Fibroblast of mammary gland (primary cell): ENCODE measurements at regions not wholly inside any gene's neighbourhood (a gene's known extent, or its start where the extent isn't known, plus 50 kb on each side); places are given as distances from the start of the nearest gene placed in this dataset.

Source experiments
- DNase-seq: peaks from one replicate; pipeline ENCODE4 v3.0.0-alpha.2; 2010; ENCODE audit warnings: low read depth
- H3K4me3 ChIP-seq: 2 replicates; pipeline ENCODE4 v1.5.1; 2011; ENCODE audit warnings: low read depth, mild to moderate bottlenecking, low read length, moderate library complexity; ENCODE audit not compliant: control insufficient read depth
- TF ChIP-seq, protein P1 (sequence below): conservative IDR thresholded peaks from 2 replicates; pipeline ENCODE4 v1.5.1; 2011; ENCODE audit warnings: low read depth, low read length, inconsistent platforms; ENCODE audit not compliant: control insufficient read depth, insufficient read depth

DNA sequence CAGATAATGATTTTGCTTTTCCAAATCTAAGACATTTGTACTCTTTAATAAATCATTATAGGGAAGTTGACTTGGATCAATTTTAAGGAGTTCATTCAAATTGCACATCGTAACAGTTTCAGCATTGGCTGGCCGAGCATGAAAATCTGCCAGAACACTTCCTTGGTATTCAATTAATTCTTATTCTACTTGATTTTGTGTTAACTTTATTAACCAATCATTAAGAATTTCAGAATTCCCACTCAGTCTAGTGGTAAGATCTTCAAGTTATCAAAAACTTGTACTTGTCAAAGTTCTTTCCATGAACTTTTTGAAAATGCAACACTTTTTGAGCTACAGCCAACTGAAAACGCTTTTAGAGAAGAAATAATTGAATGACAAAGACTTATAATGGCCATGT lies 565.8 kb downstream of the TLE1 start:
- H3K4me3 ChIP-seq: no peak overlapping the region
- TF ChIP-seq, protein P1, sequence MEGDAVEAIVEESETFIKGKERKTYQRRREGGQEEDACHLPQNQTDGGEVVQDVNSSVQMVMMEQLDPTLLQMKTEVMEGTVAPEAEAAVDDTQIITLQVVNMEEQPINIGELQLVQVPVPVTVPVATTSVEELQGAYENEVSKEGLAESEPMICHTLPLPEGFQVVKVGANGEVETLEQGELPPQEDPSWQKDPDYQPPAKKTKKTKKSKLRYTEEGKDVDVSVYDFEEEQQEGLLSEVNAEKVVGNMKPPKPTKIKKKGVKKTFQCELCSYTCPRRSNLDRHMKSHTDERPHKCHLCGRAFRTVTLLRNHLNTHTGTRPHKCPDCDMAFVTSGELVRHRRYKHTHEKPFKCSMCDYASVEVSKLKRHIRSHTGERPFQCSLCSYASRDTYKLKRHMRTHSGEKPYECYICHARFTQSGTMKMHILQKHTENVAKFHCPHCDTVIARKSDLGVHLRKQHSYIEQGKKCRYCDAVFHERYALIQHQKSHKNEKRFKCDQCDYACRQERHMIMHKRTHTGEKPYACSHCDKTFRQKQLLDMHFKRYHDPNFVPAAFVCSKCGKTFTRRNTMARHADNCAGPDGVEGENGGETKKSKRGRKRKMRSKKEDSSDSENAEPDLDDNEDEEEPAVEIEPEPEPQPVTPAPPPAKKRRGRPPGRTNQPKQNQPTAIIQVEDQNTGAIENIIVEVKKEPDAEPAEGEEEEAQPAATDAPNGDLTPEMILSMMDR: no peak
- no peak for DNase-seq

- TF ChIP-seq, protein P1: no peak
- no peak for DNase-seq
- H3K4me3 ChIP-seq: no peak overlapping the region
These were observed 566.6 kb downstream of the TLE1 start for GRCh38 chr9:81122749-81123148.

DNA sequence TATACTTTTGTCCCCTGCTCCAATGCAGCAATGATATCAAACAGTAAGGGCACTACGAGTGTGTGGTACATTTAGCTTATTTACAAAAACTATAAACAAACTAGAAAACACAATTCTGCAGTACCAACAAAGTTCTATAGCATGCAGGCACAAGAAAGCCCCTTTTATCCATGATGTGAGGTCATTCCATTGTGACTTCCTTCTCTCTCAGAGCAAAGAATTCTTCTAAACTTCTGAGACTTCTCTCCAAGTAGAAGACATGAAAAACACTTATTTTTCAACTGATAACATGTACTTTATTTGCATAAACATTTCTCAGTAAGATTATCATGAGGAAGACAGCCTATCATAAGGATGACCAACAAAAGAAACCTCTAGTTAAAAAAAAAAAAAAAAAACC lies 569.8 kb downstream of the TLE1 start:
- DNase-seq: no peak
- no peak overlapping the region for H3K4me3 ChIP-seq
- TF ChIP-seq, protein P1: no peak

DNA sequence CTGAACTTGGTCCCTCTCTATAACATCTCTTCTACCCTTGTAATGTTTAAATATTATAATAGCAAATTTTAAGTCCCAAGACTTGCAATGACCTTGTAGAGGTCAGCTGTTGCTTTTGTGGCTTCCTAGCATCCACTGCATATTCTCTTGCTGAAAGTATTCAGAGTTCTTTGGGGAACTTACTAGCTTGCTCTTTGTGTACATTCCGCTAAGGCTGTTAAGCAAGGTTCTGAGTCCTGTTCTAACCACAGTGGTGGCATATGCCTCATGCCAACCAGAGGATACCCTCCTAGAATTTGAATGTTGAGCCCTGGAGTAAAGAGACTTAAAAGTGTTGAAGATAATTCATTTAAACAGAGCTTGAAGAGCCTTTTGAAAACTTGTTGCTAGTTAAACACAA lies 570.9 kb downstream of the TLE1 start:
- DNase-seq: no peak
- no peak overlapping the region for H3K4me3 ChIP-seq
- TF ChIP-seq, protein P1: no peak

- no peak overlapping the region for H3K4me3 ChIP-seq
- no peak for DNase-seq
- TF ChIP-seq, protein P1: no peak
These were observed 572.8 kb downstream of the TLE1 start for GRCh38 chr9:81116340-81117137.

DNA sequence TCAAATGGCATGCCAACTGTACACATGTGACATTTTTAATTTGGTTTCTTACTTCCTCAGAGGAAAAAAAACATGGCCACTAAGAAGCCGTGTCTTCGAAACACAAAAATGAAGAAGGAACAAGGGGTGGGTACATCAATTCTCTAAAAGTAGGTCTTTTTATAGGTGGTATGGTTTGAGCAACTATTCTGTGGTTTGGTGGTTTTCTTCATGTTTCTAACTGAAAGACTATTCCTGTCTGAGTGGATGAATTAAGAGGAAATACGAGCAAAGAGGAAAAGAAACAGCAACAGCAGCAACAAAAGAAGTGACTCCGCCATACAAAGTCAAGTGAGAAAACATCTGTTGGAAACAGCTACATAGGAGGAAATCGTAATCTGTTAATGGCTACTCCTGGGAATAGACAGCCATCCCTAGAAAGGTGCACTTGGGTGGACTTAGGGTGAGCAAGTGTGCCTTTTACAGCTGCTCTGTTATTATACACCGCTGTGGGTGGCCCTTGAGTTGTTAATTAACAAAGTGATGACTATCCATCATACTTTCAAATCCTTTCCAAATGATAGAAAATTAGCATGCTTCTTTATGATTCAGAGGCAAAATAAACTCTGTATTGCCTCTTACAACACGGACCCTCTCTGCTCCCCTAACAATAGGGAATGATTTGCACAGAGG lies 575.8 kb downstream of the TLE1 start:
- no peak for DNase-seq
- TF ChIP-seq, protein P1: no peak
- H3K4me3 ChIP-seq: no peak overlapping the region
